Central memory CD8-positive, alpha-beta T cell (primary cell): ENCODE measurements at regions not wholly inside any gene's neighbourhood (a gene's known extent, or its start where the extent isn't known, plus 50 kb on each side); places are given as distances from the start of the nearest gene placed in this dataset.
"Not testable (repeated sequence)": the region's sequence is repeated elsewhere in the genome, so short reads cannot be mapped to it uniquely, and the experiment has no call there.

Experiments
- ATAC-seq: fragments of 150-1000 bp; cut with Tn5 transposase; replicated peaks from 2 replicates; pipeline ENCODE4 v1.10.0; 2022; ENCODE audit warnings: mild to moderate bottlenecking, moderate FRiP score, moderate number of reproducible peaks; ENCODE audit not compliant: poor library complexity, severe bottlenecking; ENCODE audit errors: extremely low read depth
- DNase-seq, 2 donors: peaks; one replicate each; pipeline ENCODE4 v3.0.0; 2021; ENCODE audit warnings: low spot score in 2 of 2
- H3K27ac Mint-ChIP-seq: one replicate; pipeline ENCODE4 v1.8.0; 2022; ENCODE audit warnings: low read depth, mild to moderate bottlenecking, moderate library complexity, mixed read lengths
- H3K27me3 Mint-ChIP-seq: one replicate; pipeline ENCODE4 v1.8.0; 2022; ENCODE audit warnings: mixed read lengths
- H3K36me3 Mint-ChIP-seq: one replicate; pipeline ENCODE4 v1.8.0; 2022; ENCODE audit warnings: mild to moderate bottlenecking, moderate library complexity, mixed read lengths; ENCODE audit not compliant: insufficient read depth
- H3K4me1 Mint-ChIP-seq: one replicate; pipeline ENCODE4 v1.8.0; 2022; ENCODE audit warnings: mixed read lengths
- H3K4me3 Mint-ChIP-seq: one replicate; pipeline ENCODE4 v1.8.0; 2022; ENCODE audit warnings: mild to moderate bottlenecking, moderate library complexity, mixed read lengths
- H3K9me3 Mint-ChIP-seq: one replicate; pipeline ENCODE4 v1.8.0; 2022; ENCODE audit warnings: mixed read lengths

DNA sequence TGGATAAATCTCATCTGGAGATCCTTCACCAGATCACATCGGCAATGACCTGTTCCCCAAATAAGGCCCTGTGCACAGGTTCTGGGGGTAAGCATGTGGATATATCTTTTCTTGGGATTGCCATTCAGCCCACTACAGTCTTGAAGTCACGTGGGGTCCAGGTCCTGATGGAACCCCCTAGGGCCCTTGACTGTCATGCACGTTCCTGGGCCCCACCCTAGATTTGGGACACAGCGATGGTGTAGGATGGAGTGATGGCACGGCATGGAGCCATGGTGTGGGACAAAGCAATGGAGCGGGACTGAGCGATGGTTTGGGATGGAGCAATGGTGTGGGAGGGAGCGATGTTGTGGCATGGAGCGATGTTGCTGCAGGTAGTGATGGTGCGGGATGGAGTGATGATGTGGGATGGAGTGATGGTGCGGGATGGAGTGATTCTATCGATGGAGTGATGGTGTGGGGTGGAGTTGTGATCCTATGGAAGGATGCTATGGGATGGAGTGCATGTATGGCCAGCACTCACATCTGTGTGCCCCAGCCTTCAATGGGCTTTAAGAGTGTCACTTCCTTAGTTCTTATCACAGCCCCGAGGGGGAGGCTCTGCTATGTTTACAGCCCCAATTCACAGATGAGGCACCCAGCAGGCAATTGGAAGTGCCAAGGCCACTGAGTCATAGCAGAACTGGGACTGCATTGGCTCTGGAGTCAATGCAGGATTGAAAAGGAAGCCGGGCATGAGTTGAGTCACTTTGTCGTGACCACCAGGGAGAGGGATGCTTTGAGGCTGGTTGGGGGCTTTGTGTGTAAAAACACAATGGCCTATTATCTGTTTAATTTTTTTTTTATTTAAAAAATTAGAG is 97.0 kb upstream of the C1orf174 start:
- Mint-ChIP-seq H3K27me3 (peaks cover 67% of the 10 kb centered on the region), H3K4me1 (no peaks in the 10 kb centered on the region), H3K9me3 (peaks cover 4% of the 10 kb centered on the region), H3K27ac (no peak overlapping the region), H3K4me3 (no peak overlapping the region), H3K36me3 (no peaks in the 10 kb centered on the region)
- no peak for ATAC-seq
- no peak for DNase-seq

DNA sequence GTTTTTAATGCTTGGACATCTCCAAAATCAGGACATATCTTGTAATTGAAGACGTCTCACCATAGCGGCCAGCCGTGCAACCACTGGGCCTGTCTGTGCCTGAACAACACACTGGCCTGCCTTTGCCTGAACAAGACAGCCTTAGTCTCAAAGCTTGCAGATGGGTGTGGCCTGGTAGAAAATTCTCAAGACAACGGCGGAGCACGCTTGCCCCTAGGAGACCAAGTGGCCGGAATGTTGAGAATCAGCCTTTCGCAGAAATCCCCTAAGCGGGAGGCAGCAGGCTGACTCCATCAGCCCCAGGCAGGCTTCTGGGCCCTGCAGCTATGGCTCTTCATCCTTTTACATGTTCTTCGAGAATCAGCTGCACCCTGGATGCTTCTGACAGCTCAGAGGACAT is 98.0 kb upstream of the C1orf174 start:
- Mint-ChIP-seq H3K4me3 (no peak overlapping the region), H3K9me3 (no peaks in the 10 kb centered on the region), H3K4me1 (no peaks in the 10 kb centered on the region), H3K27me3 (peaks cover 72% of the 10 kb centered on the region), H3K27ac (no peak overlapping the region), H3K36me3 (no peaks in the 10 kb centered on the region)
- ATAC-seq (no peak), DNase-seq (no peak)

DNA sequence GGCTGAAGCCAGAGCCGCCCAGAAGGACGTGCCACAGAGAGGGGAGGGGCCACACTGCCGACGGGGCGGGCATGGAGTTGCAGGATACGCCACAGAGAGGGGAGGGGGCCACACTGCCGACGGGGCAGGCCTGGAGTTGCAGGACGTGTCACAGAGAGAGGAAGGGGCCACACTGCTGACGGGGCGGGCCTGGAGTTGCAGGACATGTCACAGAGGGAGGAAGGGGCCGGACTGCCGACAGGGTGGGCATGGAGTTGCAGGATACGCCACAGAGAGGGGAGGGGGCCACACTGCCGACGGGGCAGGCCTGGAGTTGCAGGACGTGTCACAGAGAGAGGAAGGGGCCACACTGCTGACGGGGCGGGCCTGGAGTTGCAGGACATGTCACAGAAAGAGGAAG is 99.4 kb upstream of the C1orf174 start:
- not testable (repeated sequence) for H3K4me3 Mint-ChIP-seq, DNase-seq, H3K27ac Mint-ChIP-seq, ATAC-seq, H3K9me3 Mint-ChIP-seq, H3K4me1 Mint-ChIP-seq, H3K36me3 Mint-ChIP-seq
- H3K27me3 Mint-ChIP-seq: peaks cover 72% of the 10 kb centered on the region

GRCh38 chr1:3999941-4000735 is 100.1 kb upstream of the C1orf174 start:
- Mint-ChIP-seq H3K9me3 (no peaks in the 10 kb centered on the region), H3K4me1 (no peaks in the 10 kb centered on the region), H3K36me3 (no peaks in the 10 kb centered on the region), H3K27me3 (peaks cover 76% of the 10 kb centered on the region), H3K4me3 (no peak overlapping the region), H3K27ac (no peak overlapping the region)
- ATAC-seq (no peak), DNase-seq (no peak)

- Mint-ChIP-seq H3K27ac (no peak overlapping the region), H3K4me1 (no peaks in the 10 kb centered on the region)
Measured at GRCh38 chr1:4000811-4001251, 100.8 kb upstream of the C1orf174 start.

GRCh38 chr1:4001461-4001860 is 101.4 kb upstream of the C1orf174 start:
- Mint-ChIP-seq H3K9me3 (no peaks in the 10 kb centered on the region), H3K4me3 (no peak overlapping the region), H3K27ac (no peak overlapping the region), H3K4me1 (no peaks in the 10 kb centered on the region), H3K27me3 (peaks cover 78% of the 10 kb centered on the region), H3K36me3 (no peaks in the 10 kb centered on the region)
- ATAC-seq (no peak), DNase-seq (no peak)

More at GRCh38 chr1:4000811-4001251, 100.8 kb upstream of the C1orf174 start:
- DNase-seq (no peak), ATAC-seq (no peak)
- H3K9me3 Mint-ChIP-seq: no peaks in the 10 kb centered on the region
- no peaks in the 10 kb centered on the region for H3K36me3 Mint-ChIP-seq
- H3K27me3 Mint-ChIP-seq: peaks cover 80% of the 10 kb centered on the region
- H3K4me3 Mint-ChIP-seq: no peak overlapping the region

- H3K4me3 Mint-ChIP-seq: no peak overlapping the region
- H3K27ac Mint-ChIP-seq: no peak overlapping the region
- H3K36me3 Mint-ChIP-seq: no peaks in the 10 kb centered on the region
- H3K27me3 Mint-ChIP-seq: peaks cover 72% of the 10 kb centered on the region
- H3K9me3 Mint-ChIP-seq: peaks cover 5% of the 10 kb centered on the region
- ATAC-seq (no peak), DNase-seq (no peak)
- no peaks in the 10 kb centered on the region for H3K4me1 Mint-ChIP-seq
Measured at GRCh38 chr1:4002061-4002521, 102.0 kb upstream of the C1orf174 start.

DNA sequence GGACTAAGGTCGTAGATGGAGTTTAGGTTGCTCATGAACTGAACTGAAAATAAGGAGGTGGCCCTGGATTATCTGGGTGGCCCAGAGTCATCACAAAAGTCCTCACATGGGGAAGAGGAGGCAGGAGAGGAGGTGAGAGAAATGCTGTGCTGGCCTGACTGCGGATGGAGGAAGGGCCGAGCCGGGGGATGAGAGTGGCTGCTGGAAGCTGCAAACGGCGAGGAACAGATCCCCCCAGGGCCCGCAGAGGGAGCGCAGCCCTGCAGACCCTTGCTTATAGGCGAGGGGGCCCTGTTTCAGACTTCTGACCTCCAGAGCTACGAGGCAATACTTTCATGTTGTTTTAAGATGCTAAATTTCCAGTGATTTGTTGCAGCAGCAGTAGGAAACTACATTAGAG is 102.7 kb upstream of the C1orf174 start:
- Mint-ChIP-seq H3K27ac (no peak overlapping the region), H3K9me3 (peaks cover 11% of the 10 kb centered on the region), H3K4me3 (no peak overlapping the region), H3K36me3 (peaks cover 2% of the 10 kb centered on the region), H3K27me3 (peaks cover 65% of the 10 kb centered on the region), H3K4me1 (no peaks in the 10 kb centered on the region)
- DNase-seq: no peak
- no peak for ATAC-seq

DNA sequence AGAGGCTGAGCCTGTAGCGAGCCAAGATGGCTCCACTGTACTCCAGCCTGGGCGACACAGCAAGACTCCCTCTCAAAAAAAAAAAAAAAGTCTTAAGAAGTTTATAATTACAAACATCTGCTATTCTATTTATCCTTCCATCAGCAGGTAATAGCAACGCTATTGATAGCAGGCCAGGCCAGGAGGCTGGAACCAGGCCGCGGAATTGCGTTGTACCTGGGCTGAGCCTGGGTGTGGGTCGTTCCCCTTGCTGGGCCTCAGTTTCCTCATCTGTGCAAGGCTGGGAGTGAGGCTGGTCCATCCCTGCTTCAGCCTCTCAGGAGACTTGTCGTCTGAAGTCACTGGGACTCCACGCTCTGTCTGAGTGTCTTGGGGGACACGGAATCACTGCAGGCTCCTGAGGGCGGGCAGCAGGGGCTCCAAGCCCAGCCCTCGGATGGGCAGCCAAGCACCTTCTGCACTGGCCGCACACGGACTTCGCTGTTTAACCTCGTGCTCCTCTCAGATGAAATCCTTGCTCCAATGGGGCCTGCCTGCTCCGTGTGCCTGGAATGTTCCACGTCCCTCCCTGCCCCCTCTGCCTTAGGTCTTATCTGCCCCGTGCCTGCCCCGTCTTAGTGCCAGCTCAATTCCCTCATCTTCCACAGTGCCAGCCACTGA is 103.9 kb upstream of the C1orf174 start:
- no peak for DNase-seq
- H3K9me3 Mint-ChIP-seq: peaks cover 12% of the 10 kb centered on the region
- H3K4me1 Mint-ChIP-seq: no peaks in the 10 kb centered on the region
- ATAC-seq: no peak
- no peak overlapping the region for H3K27ac Mint-ChIP-seq
- peaks cover 54% of the 10 kb centered on the region for H3K27me3 Mint-ChIP-seq
- H3K36me3 Mint-ChIP-seq: peaks cover 3% of the 10 kb centered on the region
- H3K4me3 Mint-ChIP-seq: no peak overlapping the region

DNA sequence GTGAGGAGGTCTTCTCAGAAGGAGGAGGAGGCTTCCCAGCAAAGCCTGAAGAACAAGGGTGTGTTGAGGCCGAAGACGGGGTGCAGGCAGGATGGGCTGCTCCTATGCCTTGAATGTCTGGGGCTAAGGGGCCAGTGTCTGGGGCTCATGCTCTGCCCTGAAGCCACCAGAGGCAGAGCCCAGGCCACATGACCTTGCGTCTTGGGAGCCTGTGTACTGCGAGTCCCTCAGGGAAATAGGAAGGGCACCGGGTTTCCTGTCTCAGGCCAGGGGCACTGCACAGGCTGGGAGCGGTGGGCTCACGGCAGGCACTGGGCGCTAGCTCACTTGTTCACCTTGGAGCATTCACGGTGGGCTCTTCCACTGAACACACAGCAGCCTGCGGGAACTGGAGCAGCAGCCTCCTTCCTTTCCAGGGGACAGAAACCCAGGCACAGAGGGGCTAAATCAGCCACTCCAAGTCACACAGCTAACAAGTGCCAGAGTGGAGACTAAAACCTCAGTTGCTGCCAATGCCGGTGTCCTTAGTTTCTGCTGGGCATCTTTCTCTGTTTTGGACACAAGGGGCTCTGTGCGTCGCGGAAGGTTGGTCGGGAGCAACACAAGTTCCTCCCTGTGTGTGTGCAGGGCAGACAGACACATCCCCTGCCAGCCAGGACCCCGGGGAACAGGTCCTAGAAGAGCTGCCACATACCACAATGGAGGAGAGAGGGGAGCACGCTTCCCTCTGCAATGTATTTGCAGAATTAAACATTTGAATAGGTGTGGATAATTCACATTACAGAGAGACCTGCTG is 104.8 kb upstream of the C1orf174 start:
- no peak for ATAC-seq
- H3K4me3 Mint-ChIP-seq: no peak overlapping the region
- DNase-seq: no peak
- peaks cover 51% of the 10 kb centered on the region for H3K27me3 Mint-ChIP-seq
- H3K9me3 Mint-ChIP-seq: peaks cover 12% of the 10 kb centered on the region
- H3K36me3 Mint-ChIP-seq: peaks cover 3% of the 10 kb centered on the region
- no peaks in the 10 kb centered on the region for H3K4me1 Mint-ChIP-seq
- H3K27ac Mint-ChIP-seq: no peak overlapping the region

DNA sequence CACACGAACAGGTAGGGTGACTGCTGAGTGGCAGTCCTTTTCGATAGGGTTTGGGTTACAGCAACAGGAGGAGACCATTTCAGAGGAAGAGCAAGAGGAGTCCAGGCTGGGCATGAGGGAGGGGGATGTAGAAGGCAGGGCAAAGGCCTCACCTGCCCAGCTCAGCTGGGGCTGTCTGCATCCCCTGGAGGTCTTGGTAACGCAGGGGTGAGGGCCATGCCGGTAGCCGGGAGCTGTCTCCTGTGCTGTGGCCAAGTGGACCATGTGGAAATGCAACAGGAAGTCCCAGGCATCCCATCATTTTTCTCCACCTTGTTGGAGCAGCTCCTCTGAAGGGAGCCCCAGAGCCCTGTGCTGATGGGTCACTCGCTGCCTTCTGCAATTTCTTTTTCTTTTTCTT is 105.4 kb upstream of the C1orf174 start:
- ATAC-seq: no peak
- Mint-ChIP-seq H3K27ac (no peak overlapping the region), H3K4me1 (no peaks in the 10 kb centered on the region), H3K27me3 (peaks cover 54% of the 10 kb centered on the region), H3K4me3 (no peak overlapping the region), H3K36me3 (peaks cover 3% of the 10 kb centered on the region), H3K9me3 (peaks cover 12% of the 10 kb centered on the region)
- DNase-seq: no peak
